PFSK-1 (cell line): ENCODE measurements at regions not wholly inside any gene's neighbourhood (a gene's known extent, or its start where the extent isn't known, plus 50 kb on each side); places are given as distances from the start of the nearest gene placed in this dataset.

Experiments used
- FOXP2 ChIP-seq: optimal IDR thresholded peaks from 2 replicates; pipeline ENCODE3; 2011; ENCODE audit warnings: borderline replicate concordance, control low read depth, inconsistent platforms; ENCODE audit not compliant: insufficient read depth; ENCODE audit errors: extremely low read length, extremely low read depth
- POLR2AphosphoS5 ChIP-seq: IDR thresholded peaks from 2 replicates; pipeline ENCODE4 v1.6.1; 2012; ENCODE audit warnings: low read depth, mild to moderate bottlenecking, control low read depth, low read length, moderate library complexity
- SIN3A ChIP-seq: IDR thresholded peaks from 2 replicates; pipeline ENCODE4 v1.6.1; 2012; ENCODE audit warnings: mild to moderate bottlenecking, low read length, moderate library complexity, borderline replicate concordance; ENCODE audit not compliant: insufficient read depth
- TAF1 ChIP-seq: IDR thresholded peaks from 2 replicates; pipeline ENCODE4 v1.6.1; 2012; ENCODE audit warnings: low read length, control low read depth, borderline replicate concordance; ENCODE audit not compliant: insufficient read depth
- TF ChIP-seq, protein P1 (sequence below), 2 experiments: IDR thresholded peaks; 2 replicates each; pipeline versions ENCODE4 v1.6.1 to v1.8.0; 2011 to 2012; ENCODE audit warnings: low read depth in 2 of 2, low read length in 2 of 2, control low read depth in 1 of 2, inconsistent platforms in 1 of 2, mild to moderate bottlenecking in 1 of 2, moderate library complexity in 1 of 2; ENCODE audit not compliant: insufficient read depth in 1 of 2

- TF ChIP-seq, protein P1, sequence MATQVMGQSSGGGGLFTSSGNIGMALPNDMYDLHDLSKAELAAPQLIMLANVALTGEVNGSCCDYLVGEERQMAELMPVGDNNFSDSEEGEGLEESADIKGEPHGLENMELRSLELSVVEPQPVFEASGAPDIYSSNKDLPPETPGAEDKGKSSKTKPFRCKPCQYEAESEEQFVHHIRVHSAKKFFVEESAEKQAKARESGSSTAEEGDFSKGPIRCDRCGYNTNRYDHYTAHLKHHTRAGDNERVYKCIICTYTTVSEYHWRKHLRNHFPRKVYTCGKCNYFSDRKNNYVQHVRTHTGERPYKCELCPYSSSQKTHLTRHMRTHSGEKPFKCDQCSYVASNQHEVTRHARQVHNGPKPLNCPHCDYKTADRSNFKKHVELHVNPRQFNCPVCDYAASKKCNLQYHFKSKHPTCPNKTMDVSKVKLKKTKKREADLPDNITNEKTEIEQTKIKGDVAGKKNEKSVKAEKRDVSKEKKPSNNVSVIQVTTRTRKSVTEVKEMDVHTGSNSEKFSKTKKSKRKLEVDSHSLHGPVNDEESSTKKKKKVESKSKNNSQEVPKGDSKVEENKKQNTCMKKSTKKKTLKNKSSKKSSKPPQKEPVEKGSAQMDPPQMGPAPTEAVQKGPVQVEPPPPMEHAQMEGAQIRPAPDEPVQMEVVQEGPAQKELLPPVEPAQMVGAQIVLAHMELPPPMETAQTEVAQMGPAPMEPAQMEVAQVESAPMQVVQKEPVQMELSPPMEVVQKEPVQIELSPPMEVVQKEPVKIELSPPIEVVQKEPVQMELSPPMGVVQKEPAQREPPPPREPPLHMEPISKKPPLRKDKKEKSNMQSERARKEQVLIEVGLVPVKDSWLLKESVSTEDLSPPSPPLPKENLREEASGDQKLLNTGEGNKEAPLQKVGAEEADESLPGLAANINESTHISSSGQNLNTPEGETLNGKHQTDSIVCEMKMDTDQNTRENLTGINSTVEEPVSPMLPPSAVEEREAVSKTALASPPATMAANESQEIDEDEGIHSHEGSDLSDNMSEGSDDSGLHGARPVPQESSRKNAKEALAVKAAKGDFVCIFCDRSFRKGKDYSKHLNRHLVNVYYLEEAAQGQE (IDR thresholded peaks at IDR 0.05; ENCODE audit: insufficient read depth in 1 of 2, low read depth in 2 of 2, low read length in 2 of 2): no peak
- TF ChIP-seq POLR2AphosphoS5: no peak
- TF ChIP-seq FOXP2: no peak
- TF ChIP-seq TAF1: no peak
- no peak for TF ChIP-seq SIN3A
Observed at GRCh38 chr2:144704709-144705095, 184.8 kb upstream of the ZEB2 start.
